SK-N-SH treated with all-trans-retinoic acid at 6 μM for 48 hours (cell line): ENCODE measurements at regions not wholly inside any gene's neighbourhood (a gene's known extent, or its start where the extent isn't known, plus 50 kb on each side); places are given as distances from the start of the nearest gene placed in this dataset.

Source experiments
- ATAC-seq: fragments of 200-7000 bp; cut with Tn5 transposase; 3 replicates; pipeline ENCODE4 v1.9.1; 2020; ENCODE audit warnings: mild to moderate bottlenecking, moderate library complexity
- ARNTL ChIP-seq: fragments of 450-650 bp; formaldehyde crosslinking; IDR thresholded peaks from 2 replicates; pipeline ENCODE4 v1.5.0; 2020; ENCODE audit warnings: low read depth, mild to moderate bottlenecking, moderate library complexity, borderline replicate concordance
- BACH2 ChIP-seq: fragments of 250-450 bp; sonication (Bioruptor Pico); IDR thresholded peaks from 2 replicates; pipeline ENCODE4 v1.9.0; 2021; ENCODE audit warnings: mild to moderate bottlenecking, borderline replicate concordance
- CSDC2 ChIP-seq: fragments of 250-450 bp; sonication (Bioruptor Pico); IDR thresholded peaks from 2 replicates; pipeline ENCODE4 v1.5.0; 2020; ENCODE audit warnings: mild to moderate bottlenecking, moderate library complexity
- ESRRG ChIP-seq: fragments of 250-450 bp; sonication (Bioruptor Pico); IDR thresholded peaks from 2 replicates; pipeline ENCODE4 v1.6.1; 2021; ENCODE audit warnings: mild to moderate bottlenecking
- ISL1 ChIP-seq: fragments of 250-450 bp; sonication (Bioruptor Pico); IDR thresholded peaks from 2 replicates; pipeline ENCODE4 v2.1.2; 2022; ENCODE audit warnings: mild to moderate bottlenecking, moderate library complexity
- OSR1 ChIP-seq: fragments of 250-450 bp; sonication (Bioruptor Pico); IDR thresholded peaks from 2 replicates; pipeline ENCODE4 v1.8.0; 2022; ENCODE audit warnings: moderate library complexity, mild to moderate bottlenecking, inconsistent platforms
- PPARA ChIP-seq: fragments of 250-450 bp; sonication (Bioruptor Pico); IDR thresholded peaks from 2 replicates; pipeline ENCODE4 v1.5.0; 2020; ENCODE audit warnings: mild to moderate bottlenecking, borderline replicate concordance
- RARB ChIP-seq: fragments of 250-450 bp; sonication (Bioruptor Pico); IDR thresholded peaks from 2 replicates; pipeline ENCODE4 v1.8.0; 2021; ENCODE audit warnings: mild to moderate bottlenecking, moderate library complexity
- SNAI2 ChIP-seq: fragments of 250-450 bp; sonication (Bioruptor Pico); IDR thresholded peaks from 2 replicates; pipeline ENCODE4 v1.5.0; 2020; ENCODE audit warnings: mild to moderate bottlenecking, moderate library complexity
- TCF4 ChIP-seq: fragments of 250-450 bp; sonication (Bioruptor Pico); IDR thresholded peaks from 2 replicates; pipeline ENCODE4 v1.8.0; 2021; ENCODE audit warnings: mild to moderate bottlenecking, moderate library complexity, borderline replicate concordance
- TOX ChIP-seq: fragments of 250-450 bp; sonication (Bioruptor Pico); IDR thresholded peaks from 2 replicates; pipeline ENCODE4 v1.8.0; 2021; ENCODE audit warnings: mild to moderate bottlenecking, moderate library complexity, borderline replicate concordance
- ZC3H10 ChIP-seq: fragments of 250-450 bp; sonication (Bioruptor Pico); IDR thresholded peaks from 2 replicates; pipeline ENCODE4 v1.5.1; 2021; ENCODE audit warnings: mild to moderate bottlenecking, moderate library complexity
- ZFP3 ChIP-seq: fragments of 250-450 bp; sonication (Bioruptor Pico); IDR thresholded peaks from 2 replicates; pipeline ENCODE4 v1.5.0; 2020; ENCODE audit warnings: mild to moderate bottlenecking, moderate library complexity
- ZFP30 ChIP-seq: fragments of 450-650 bp; formaldehyde crosslinking; IDR thresholded peaks from 2 replicates; pipeline ENCODE4 v1.5.0; 2022; ENCODE audit warnings: mild to moderate bottlenecking, moderate library complexity
- ZNF70 ChIP-seq: fragments of 450-650 bp; formaldehyde crosslinking; IDR thresholded peaks from 2 replicates; pipeline ENCODE4 v1.5.0; 2020; ENCODE audit warnings: mild to moderate bottlenecking, moderate library complexity
- ZNF8 ChIP-seq: fragments of 450-650 bp; formaldehyde crosslinking; IDR thresholded peaks from 2 replicates; pipeline ENCODE4 v1.5.0; 2020; ENCODE audit warnings: mild to moderate bottlenecking, moderate library complexity
- TF ChIP-seq, protein P1 (sequence below): fragments of 250-450 bp; sonication (Bioruptor Pico); IDR thresholded peaks from 2 replicates; pipeline ENCODE4 v1.5.1; 2021; ENCODE audit warnings: mild to moderate bottlenecking, moderate library complexity
- TF ChIP-seq, protein P2 (sequence below): fragments of 250-450 bp; sonication (Bioruptor Pico); IDR thresholded peaks from 2 replicates; pipeline ENCODE4 v1.5.0; 2020; ENCODE audit warnings: mild to moderate bottlenecking, moderate library complexity
- TF ChIP-seq, protein P3 (sequence below): fragments of 250-450 bp; sonication (Bioruptor Pico); IDR thresholded peaks from 2 replicates; pipeline ENCODE4 v1.5.1; 2020; ENCODE audit warnings: low read depth, mild to moderate bottlenecking, moderate library complexity
- TF ChIP-seq, protein P4 (sequence below): fragments of 250-450 bp; sonication (Bioruptor Pico); IDR thresholded peaks from 2 replicates; pipeline ENCODE4 v1.8.0; 2020; ENCODE audit warnings: mild to moderate bottlenecking, moderate library complexity, borderline replicate concordance
- TF ChIP-seq, protein P5 (sequence below): fragments of 250-450 bp; sonication (Bioruptor Pico); IDR thresholded peaks from 2 replicates; pipeline ENCODE4 v1.8.0; 2021; ENCODE audit warnings: low read depth, mild to moderate bottlenecking, moderate library complexity, borderline replicate concordance

DNA sequence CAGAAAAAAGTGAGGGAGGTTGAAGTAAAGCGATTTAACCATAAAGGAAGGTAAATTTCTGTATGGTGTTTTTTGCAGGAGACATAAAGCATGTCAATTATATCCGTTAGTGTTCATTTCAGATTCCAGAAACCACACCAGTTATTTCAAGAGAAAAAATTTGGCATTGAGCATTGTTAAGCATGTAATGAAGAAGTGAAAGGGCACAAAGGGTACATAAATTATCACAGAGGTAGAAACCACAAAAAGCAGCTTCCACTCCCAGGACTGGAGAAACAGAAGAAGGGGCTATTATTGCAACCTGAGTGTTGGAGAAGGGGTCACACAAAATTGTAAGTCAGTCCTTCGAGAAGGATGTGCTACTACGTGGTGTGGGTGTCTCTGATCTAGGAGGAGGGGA lies 72.2 kb upstream of the DACH1 start:
- no peak for ATAC-seq
- no peak for TF ChIP-seq ZFP3 (CRISPR knock-in tag)
- no peak for TF ChIP-seq RARB (CRISPR knock-in tag)
- TF ChIP-seq PPARA (CRISPR knock-in tag): no peak
- TF ChIP-seq ZC3H10: no peak
- TF ChIP-seq, protein P1, sequence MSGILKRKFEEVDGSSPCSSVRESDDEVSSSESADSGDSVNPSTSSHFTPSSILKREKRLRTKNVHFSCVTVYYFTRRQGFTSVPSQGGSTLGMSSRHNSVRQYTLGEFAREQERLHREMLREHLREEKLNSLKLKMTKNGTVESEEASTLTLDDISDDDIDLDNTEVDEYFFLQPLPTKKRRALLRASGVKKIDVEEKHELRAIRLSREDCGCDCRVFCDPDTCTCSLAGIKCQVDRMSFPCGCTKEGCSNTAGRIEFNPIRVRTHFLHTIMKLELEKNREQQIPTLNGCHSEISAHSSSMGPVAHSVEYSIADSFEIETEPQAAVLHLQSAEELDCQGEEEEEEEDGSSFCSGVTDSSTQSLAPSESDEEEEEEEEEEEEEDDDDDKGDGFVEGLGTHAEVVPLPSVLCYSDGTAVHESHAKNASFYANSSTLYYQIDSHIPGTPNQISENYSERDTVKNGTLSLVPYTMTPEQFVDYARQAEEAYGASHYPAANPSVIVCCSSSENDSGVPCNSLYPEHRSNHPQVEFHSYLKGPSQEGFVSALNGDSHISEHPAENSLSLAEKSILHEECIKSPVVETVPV (CRISPR knock-in tag): no peak
- no peak for TF ChIP-seq BACH2 (CRISPR knock-in tag)
- no peak for TF ChIP-seq ZNF8 (CRISPR knock-in tag)
- no peak for TF ChIP-seq SNAI2 (CRISPR knock-in tag)

DNA sequence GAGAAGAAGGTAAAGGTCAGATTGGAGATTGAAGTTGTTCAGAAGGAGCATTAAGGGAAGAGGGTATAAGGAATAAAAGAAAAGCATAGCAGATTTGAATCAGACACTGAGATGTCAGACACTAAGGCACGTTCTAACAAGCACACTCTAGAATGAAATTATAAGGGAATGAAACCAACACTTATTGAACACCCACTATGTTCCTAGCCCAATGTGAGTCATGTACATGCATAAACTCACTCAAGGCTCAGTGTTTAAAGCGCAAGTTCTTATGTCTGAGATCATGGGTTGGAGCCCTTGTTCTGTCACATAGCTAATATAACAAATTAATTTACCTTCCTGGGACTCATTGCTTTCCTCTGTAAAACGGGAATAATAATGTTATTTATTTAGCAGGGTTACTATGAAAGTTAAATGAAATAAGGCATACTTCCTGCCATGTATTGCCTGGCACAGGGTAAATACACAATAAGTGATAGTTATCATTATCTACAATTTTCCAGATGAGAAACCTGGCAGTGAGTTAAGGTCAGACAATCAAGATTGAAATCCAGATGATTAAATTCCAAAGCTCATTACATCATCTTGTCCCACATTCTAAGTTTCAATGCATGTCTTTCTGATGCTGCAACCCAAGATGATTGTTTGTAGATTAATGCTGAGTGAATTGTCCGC lies 68.3 kb upstream of the DACH1 start:
- no peak for ATAC-seq
- TF ChIP-seq OSR1: no peak
- TF ChIP-seq CSDC2 (CRISPR knock-in tag): no peak
- TF ChIP-seq ZNF8 (CRISPR knock-in tag): no peak
- TF ChIP-seq, protein P2, sequence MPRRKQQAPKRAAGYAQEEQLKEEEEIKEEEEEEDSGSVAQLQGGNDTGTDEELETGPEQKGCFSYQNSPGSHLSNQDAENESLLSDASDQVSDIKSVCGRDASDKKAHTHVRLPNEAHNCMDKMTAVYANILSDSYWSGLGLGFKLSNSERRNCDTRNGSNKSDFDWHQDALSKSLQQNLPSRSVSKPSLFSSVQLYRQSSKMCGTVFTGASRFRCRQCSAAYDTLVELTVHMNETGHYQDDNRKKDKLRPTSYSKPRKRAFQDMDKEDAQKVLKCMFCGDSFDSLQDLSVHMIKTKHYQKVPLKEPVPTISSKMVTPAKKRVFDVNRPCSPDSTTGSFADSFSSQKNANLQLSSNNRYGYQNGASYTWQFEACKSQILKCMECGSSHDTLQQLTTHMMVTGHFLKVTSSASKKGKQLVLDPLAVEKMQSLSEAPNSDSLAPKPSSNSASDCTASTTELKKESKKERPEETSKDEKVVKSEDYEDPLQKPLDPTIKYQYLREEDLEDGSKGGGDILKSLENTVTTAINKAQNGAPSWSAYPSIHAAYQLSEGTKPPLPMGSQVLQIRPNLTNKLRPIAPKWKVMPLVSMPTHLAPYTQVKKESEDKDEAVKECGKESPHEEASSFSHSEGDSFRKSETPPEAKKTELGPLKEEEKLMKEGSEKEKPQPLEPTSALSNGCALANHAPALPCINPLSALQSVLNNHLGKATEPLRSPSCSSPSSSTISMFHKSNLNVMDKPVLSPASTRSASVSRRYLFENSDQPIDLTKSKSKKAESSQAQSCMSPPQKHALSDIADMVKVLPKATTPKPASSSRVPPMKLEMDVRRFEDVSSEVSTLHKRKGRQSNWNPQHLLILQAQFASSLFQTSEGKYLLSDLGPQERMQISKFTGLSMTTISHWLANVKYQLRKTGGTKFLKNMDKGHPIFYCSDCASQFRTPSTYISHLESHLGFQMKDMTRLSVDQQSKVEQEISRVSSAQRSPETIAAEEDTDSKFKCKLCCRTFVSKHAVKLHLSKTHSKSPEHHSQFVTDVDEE: peak; percentile 53; the same call in 1 of the 2 replicates
- TF ChIP-seq ZC3H10: no peak
- TF ChIP-seq ARNTL: no peak
- TF ChIP-seq, protein P3, sequence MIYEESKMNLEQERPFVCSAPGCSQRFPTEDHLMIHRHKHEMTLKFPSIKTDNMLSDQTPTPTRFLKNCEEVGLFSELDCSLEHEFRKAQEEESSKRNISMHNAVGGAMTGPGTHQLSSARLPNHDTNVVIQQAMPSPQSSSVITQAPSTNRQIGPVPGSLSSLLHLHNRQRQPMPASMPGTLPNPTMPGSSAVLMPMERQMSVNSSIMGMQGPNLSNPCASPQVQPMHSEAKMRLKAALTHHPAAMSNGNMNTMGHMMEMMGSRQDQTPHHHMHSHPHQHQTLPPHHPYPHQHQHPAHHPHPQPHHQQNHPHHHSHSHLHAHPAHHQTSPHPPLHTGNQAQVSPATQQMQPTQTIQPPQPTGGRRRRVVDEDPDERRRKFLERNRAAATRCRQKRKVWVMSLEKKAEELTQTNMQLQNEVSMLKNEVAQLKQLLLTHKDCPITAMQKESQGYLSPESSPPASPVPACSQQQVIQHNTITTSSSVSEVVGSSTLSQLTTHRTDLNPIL: peak; percentile 82
- 0 out of 2 replicates have a peak, but pooled peaks have one; percentile 10 for TF ChIP-seq ESRRG (CRISPR knock-in tag)
- TF ChIP-seq TCF4 (CRISPR knock-in tag): peak; percentile 69; the same call in 1 of the 2 replicates
- TF ChIP-seq TOX (CRISPR knock-in tag): no peak
- TF ChIP-seq SNAI2 (CRISPR knock-in tag): no peak
- no peak for TF ChIP-seq RARB (CRISPR knock-in tag)
- TF ChIP-seq, protein P1 (CRISPR knock-in tag): no peak
- no peak for TF ChIP-seq BACH2 (CRISPR knock-in tag)
- TF ChIP-seq ISL1: peak; percentile 77

DNA sequence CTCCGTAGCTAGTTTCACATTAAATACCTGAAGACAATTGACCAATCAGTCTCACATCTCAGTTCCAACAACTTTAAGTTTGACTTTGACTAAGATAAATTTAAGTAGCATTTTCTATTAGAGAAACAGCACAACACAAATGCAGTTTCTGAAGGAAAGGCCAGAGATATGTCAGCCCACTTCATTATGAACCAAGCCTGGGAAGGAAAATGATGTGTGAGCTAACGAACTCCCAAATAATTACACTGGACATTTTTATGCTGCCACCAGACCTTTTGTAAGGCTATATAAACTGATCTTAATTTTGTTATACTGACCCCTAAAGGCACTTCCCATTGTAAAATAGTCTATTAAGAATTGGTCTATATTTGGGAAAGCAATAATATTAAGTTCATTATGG lies 57.9 kb upstream of the DACH1 start:
- TF ChIP-seq CSDC2 (CRISPR knock-in tag) (no peak), ZNF70 (CRISPR knock-in tag) (no peak), ESRRG (CRISPR knock-in tag) (no peak), ZFP30 (CRISPR knock-in tag) (no peak), RARB (CRISPR knock-in tag) (no peak), ISL1 (no peak), OSR1 (no peak)
- TF ChIP-seq, protein P3: no peak
- TF ChIP-seq, protein P4, sequence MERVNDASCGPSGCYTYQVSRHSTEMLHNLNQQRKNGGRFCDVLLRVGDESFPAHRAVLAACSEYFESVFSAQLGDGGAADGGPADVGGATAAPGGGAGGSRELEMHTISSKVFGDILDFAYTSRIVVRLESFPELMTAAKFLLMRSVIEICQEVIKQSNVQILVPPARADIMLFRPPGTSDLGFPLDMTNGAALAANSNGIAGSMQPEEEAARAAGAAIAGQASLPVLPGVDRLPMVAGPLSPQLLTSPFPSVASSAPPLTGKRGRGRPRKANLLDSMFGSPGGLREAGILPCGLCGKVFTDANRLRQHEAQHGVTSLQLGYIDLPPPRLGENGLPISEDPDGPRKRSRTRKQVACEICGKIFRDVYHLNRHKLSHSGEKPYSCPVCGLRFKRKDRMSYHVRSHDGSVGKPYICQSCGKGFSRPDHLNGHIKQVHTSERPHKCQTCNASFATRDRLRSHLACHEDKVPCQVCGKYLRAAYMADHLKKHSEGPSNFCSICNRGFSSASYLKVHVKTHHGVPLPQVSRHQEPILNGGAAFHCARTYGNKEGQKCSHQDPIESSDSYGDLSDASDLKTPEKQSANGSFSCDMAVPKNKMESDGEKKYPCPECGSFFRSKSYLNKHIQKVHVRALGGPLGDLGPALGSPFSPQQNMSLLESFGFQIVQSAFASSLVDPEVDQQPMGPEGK (CRISPR knock-in tag): no peak
- TF ChIP-seq, protein P2: no peak
- TF ChIP-seq, protein P5, sequence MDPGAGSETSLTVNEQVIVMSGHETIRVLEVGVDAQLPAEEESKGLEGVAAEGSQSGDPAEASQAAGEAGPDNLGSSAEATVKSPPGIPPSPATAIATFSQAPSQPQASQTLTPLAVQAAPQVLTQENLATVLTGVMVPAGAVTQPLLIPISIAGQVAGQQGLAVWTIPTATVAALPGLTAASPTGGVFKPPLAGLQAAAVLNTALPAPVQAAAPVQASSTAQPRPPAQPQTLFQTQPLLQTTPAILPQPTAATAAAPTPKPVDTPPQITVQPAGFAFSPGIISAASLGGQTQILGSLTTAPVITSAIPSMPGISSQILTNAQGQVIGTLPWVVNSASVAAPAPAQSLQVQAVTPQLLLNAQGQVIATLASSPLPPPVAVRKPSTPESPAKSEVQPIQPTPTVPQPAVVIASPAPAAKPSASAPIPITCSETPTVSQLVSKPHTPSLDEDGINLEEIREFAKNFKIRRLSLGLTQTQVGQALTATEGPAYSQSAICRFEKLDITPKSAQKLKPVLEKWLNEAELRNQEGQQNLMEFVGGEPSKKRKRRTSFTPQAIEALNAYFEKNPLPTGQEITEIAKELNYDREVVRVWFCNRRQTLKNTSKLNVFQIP (CRISPR knock-in tag): no peak
- no peak for ATAC-seq
